Hepatocyte (in vitro differentiated cells): ENCODE measurements at regions not wholly inside any gene's neighbourhood (a gene's known extent, or its start where the extent isn't known, plus 50 kb on each side); places are given as distances from the start of the nearest gene placed in this dataset.

Experiments
- DNase-seq: peaks from one replicate; pipeline ENCODE4 v3.0.0-alpha.2; 2016; ENCODE audit warnings: low spot score
- H2AFZ ChIP-seq: fragments of 200-600 bp; sonication (generic); 2 replicates; pipeline ENCODE4 v1.6.0; 2016; ENCODE audit warnings: antibody characterized with exemption, mild to moderate bottlenecking
- H3K27ac ChIP-seq: fragments of 200-600 bp; sonication (generic); 2 replicates; pipeline ENCODE4 v1.5.1; 2016; ENCODE audit warnings: mild to moderate bottlenecking
- H3K27me3 ChIP-seq: fragments of 200-600 bp; sonication (generic); 2 replicates; pipeline ENCODE4 v1.6.1; 2016
- H3K36me3 ChIP-seq: fragments of 200-600 bp; sonication (generic); replicated peaks from 2 replicates; pipeline ENCODE4 v1.5.1; 2016; ENCODE audit warnings: low read depth; ENCODE audit not compliant: insufficient read depth
- H3K4me1 ChIP-seq: fragments of 200-600 bp; sonication (generic); 2 replicates; pipeline ENCODE4 v1.5.1; 2016; ENCODE audit warnings: mild to moderate bottlenecking, moderate library complexity; ENCODE audit not compliant: insufficient read depth
- H3K4me2 ChIP-seq: fragments of 200-600 bp; sonication (generic); 2 replicates; pipeline ENCODE4 v1.6.0; 2016
- H3K4me3 ChIP-seq: fragments of 200-600 bp; sonication (generic); 2 replicates; pipeline ENCODE4 v1.5.1; 2016; ENCODE audit warnings: mild to moderate bottlenecking
- H3K79me2 ChIP-seq: fragments of 200-600 bp; sonication (generic); 2 replicates; pipeline ENCODE4 v1.6.0; 2017; ENCODE audit warnings: mild to moderate bottlenecking
- H3K9me2 ChIP-seq: fragments of 200-600 bp; sonication (generic); replicated peaks from 2 replicates; pipeline ENCODE4 v1.6.0; 2017; ENCODE audit warnings: mild to moderate bottlenecking; ENCODE audit not compliant: insufficient read depth
- H3K9me3 ChIP-seq: fragments of 200-600 bp; sonication (generic); 2 replicates; pipeline ENCODE4 v1.5.1; 2016; ENCODE audit warnings: low read depth, mild to moderate bottlenecking
- H4K20me1 ChIP-seq: fragments of 200-600 bp; sonication (generic); 2 replicates; pipeline ENCODE4 v1.6.0; 2016; ENCODE audit warnings: mild to moderate bottlenecking; ENCODE audit not compliant: insufficient read depth, poor library complexity, severe bottlenecking
- CTCF ChIP-seq: fragments of 200-600 bp; sonication (generic); IDR thresholded peaks from 2 replicates; pipeline ENCODE4 v1.5.1; 2016; ENCODE audit warnings: antibody characterized with exemption, mild to moderate bottlenecking; ENCODE audit not compliant: poor library complexity
- EZH2 ChIP-seq: fragments of 200-600 bp; sonication (generic); IDR thresholded peaks from 2 replicates; pipeline ENCODE4 v1.6.1; 2016; ENCODE audit warnings: antibody characterized with exemption, mild to moderate bottlenecking, borderline replicate concordance
- EZH2phosphoT487 ChIP-seq: fragments of 200-600 bp; sonication (generic); IDR thresholded peaks from one replicate; pipeline ENCODE4 v1.6.1; 2018; ENCODE audit warnings: antibody characterized with exemption, mild to moderate bottlenecking, low read depth, moderate library complexity; ENCODE audit not compliant: unreplicated experiment, severe bottlenecking
- WGBS: methylation state at CpG from one replicate; pipeline ENCODE4 v1.1.6; 2016; ENCODE audit warnings: low lambda C conversion rate; ENCODE audit errors: missing lambda C conversion rate; 5-methylcytosine and 5-hydroxymethylcytosine counted together

GRCh38 chr10:94210440-94211168 lies 152.1 kb downstream of the NOC3L start:
- WGBS: 73% methylated on average over 5 of the region's 5 CpGs
- Histone ChIP-seq H3K9me2 (no peaks in the 10 kb centered on the region), H3K4me2 (no peak overlapping the region), H3K9me3 (no peaks in the 10 kb centered on the region), H4K20me1 (no peaks in the 10 kb centered on the region), H3K4me1 (peaks cover 3% of the 10 kb centered on the region), H2AFZ (no peak overlapping the region), H3K36me3 (no peaks in the 10 kb centered on the region), H3K4me3 (no peak overlapping the region), H3K27ac (no peak overlapping the region), H3K27me3 (no peaks in the 10 kb centered on the region), H3K79me2 (no peaks in the 10 kb centered on the region)
- no peak for TF ChIP-seq EZH2
- no peak for TF ChIP-seq EZH2phosphoT487
- TF ChIP-seq CTCF: no peak
- DNase-seq: no peak

DNA sequence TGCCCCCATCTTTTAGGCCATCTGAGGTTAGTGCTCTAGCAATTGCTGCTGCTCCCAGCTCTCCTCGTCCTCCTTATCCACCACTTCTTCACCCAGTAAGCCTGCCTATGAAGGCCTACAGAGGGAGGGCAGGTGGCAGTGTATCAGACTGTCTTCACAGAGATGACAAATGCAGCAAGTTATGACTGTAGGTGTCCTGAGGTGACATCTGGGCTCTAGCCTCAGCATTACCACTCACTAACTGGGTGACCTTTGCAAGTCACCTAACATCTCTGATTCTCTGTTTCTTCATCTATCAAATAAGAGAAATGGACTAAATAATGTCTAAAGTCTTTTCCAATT lies 151.6 kb downstream of the NOC3L start:
- H2AFZ ChIP-seq: no peak overlapping the region
- H3K4me1 ChIP-seq: peaks cover 3% of the 10 kb centered on the region
- no peaks in the 10 kb centered on the region for H3K9me3 ChIP-seq
- no peak overlapping the region for H3K4me3 ChIP-seq
- H3K27ac ChIP-seq: no peak overlapping the region
- H3K9me2 ChIP-seq: no peaks in the 10 kb centered on the region
- no peaks in the 10 kb centered on the region for H3K27me3 ChIP-seq
- TF ChIP-seq CTCF (no peak), EZH2phosphoT487 (no peak), EZH2 (no peak)
- H3K79me2 ChIP-seq: no peaks in the 10 kb centered on the region
- no peaks in the 10 kb centered on the region for H4K20me1 ChIP-seq
- no peaks in the 10 kb centered on the region for H3K36me3 ChIP-seq
- DNase-seq: no peak
- H3K4me2 ChIP-seq: no peak overlapping the region
- WGBS: 82% methylated on average over 1 of the region's 1 CpG

- H3K79me2 ChIP-seq: no peaks in the 10 kb centered on the region
- peak overlapping the region; percentile 62 for H3K27ac ChIP-seq
- 76% methylated on average over 2 of the region's 2 CpGs for WGBS
- DNase-seq: peak; percentile 60
- TF ChIP-seq CTCF: no peak
- TF ChIP-seq EZH2: no peak
- TF ChIP-seq EZH2phosphoT487: no peak
- H3K4me3 ChIP-seq: no peak overlapping the region
- peaks cover 3% of the 10 kb centered on the region for H3K4me1 ChIP-seq
- no peaks in the 10 kb centered on the region for H4K20me1 ChIP-seq
- no peaks in the 10 kb centered on the region for H3K9me3 ChIP-seq
- no peaks in the 10 kb centered on the region for H3K9me2 ChIP-seq
- H2AFZ ChIP-seq: no peak overlapping the region
- H3K36me3 ChIP-seq: no peaks in the 10 kb centered on the region
- H3K27me3 ChIP-seq: no peaks in the 10 kb centered on the region
- no peak overlapping the region for H3K4me2 ChIP-seq
These were observed 149.7 kb downstream of the NOC3L start for GRCh38 chr10:94213001-94213530.
